ENCODE measurements at regions not wholly inside any gene's neighbourhood (a gene's known extent, or its start where the extent isn't known, plus 50 kb on each side); places are given as distances from the start of the nearest gene placed in this dataset.

GRCh38 chr6:167756597-167756996, 70.1 kb upstream of the AFDN start:
- Histone ChIP-seq H3K4me3 (no peak overlapping the region), H3K9me3 (no peaks in the 10 kb centered on the region), H3K27me3 (no peaks in the 10 kb centered on the region), H3K27ac (no peak overlapping the region), H3K36me3 (no peaks in the 10 kb centered on the region), H3K4me1 (peaks cover 0 to 12% (median 9%) of the 10 kb centered on the region in 4 donors)
- 30 to 73% methylated on average over 2 of the region's 2 CpGs for WGBS, 2 donors
- intact Hi-C loops (cut with DNase I): no loop called here
- TF ChIP-seq CTCF (IDR thresholded peaks at IDR 0.05) (no peak), POLR2A (IDR thresholded peaks at IDR 0.05) (no peak), POLR2AphosphoS5 (IDR thresholded peaks at IDR 0.05) (no peak), EP300 (IDR thresholded peaks at IDR 0.05) (no peak)
- no peak for DNase-seq

GRCh38 chr6:167757249-167757648, 69.5 kb upstream of the AFDN start:
- no peaks in the 10 kb centered on the region for H3K9me3 ChIP-seq
- intact Hi-C loops (cut with DNase I): no loop called here
- no peaks in the 10 kb centered on the region for H3K36me3 ChIP-seq
- no peak for DNase-seq
- 90 to 91% methylated on average over 6 of the region's 6 CpGs for WGBS, 2 donors
- no peaks in the 10 kb centered on the region for H3K27me3 ChIP-seq
- no peak for TF ChIP-seq EP300 (IDR thresholded peaks at IDR 0.05)
- no peak for TF ChIP-seq CTCF (IDR thresholded peaks at IDR 0.05)
- no peak for TF ChIP-seq POLR2AphosphoS5 (IDR thresholded peaks at IDR 0.05)
- TF ChIP-seq POLR2A (IDR thresholded peaks at IDR 0.05): no peak
- no peak overlapping the region for H3K4me3 ChIP-seq
- peaks cover 0 to 15% (median 13%) of the 10 kb centered on the region in 4 donors for H3K4me1 ChIP-seq
- no peak overlapping the region for H3K27ac ChIP-seq

GRCh38 chr6:167757821-167758220, 68.9 kb upstream of the AFDN start:
- DNase-seq: no peak
- intact Hi-C loops (cut with DNase I): no loop called here
- Histone ChIP-seq H3K36me3 (no peaks in the 10 kb centered on the region), H3K9me3 (no peaks in the 10 kb centered on the region), H3K27me3 (no peaks in the 10 kb centered on the region), H3K4me3 (no peak overlapping the region), H3K4me1 (peaks cover 0 to 16% (median 13%) of the 10 kb centered on the region in 4 donors), H3K27ac (no peak overlapping the region)
- 93 to 95% methylated on average over 15 of the region's 15 CpGs for WGBS, 2 donors
- no peak for TF ChIP-seq CTCF (IDR thresholded peaks at IDR 0.05)
- TF ChIP-seq EP300 (IDR thresholded peaks at IDR 0.05): no peak

GRCh38 chr6:167758309-167759023, 68.2 kb upstream of the AFDN start:
- WGBS, 2 donors: 92 to 94% methylated on average over 20 of the region's 20 CpGs
- no peaks in the 10 kb centered on the region for H3K36me3 ChIP-seq

More at GRCh38 chr6:167758309-167759023, 68.2 kb upstream of the AFDN start:
- intact Hi-C loops (cut with DNase I): no loop called here
- no peak overlapping the region for H3K4me3 ChIP-seq
- H3K27ac ChIP-seq: no peak overlapping the region
- H3K27me3 ChIP-seq: no peaks in the 10 kb centered on the region
- peak; percentile 49 for DNase-seq
- TF ChIP-seq EP300 (IDR thresholded peaks at IDR 0.05): no peak
- TF ChIP-seq POLR2AphosphoS5 (IDR thresholded peaks at IDR 0.05): no peak
- TF ChIP-seq CTCF (IDR thresholded peaks at IDR 0.05): no peak
- no peak for TF ChIP-seq POLR2A (IDR thresholded peaks at IDR 0.05)
- H3K9me3 ChIP-seq: no peaks in the 10 kb centered on the region
- H3K4me1 ChIP-seq: peaks cover 0 to 16% (median 13%) of the 10 kb centered on the region in 4 donors
